HG03135 (cell line): ENCODE measurements at regions not wholly inside any gene's neighbourhood (a gene's known extent, or its start where the extent isn't known, plus 50 kb on each side); places are given as distances from the start of the nearest gene placed in this dataset.
"Not testable (repeated sequence)": the region's sequence is repeated elsewhere in the genome, so short reads cannot be mapped to it uniquely, and the experiment has no call there.

Source experiments
- ATAC-seq: cut with Tn5 transposase; IDR thresholded peaks from one replicate; pipeline ENCODE4 v1.9.1; 2021; ENCODE audit warnings: mild to moderate bottlenecking, moderate library complexity; ENCODE audit not compliant: unreplicated experiment

DNA sequence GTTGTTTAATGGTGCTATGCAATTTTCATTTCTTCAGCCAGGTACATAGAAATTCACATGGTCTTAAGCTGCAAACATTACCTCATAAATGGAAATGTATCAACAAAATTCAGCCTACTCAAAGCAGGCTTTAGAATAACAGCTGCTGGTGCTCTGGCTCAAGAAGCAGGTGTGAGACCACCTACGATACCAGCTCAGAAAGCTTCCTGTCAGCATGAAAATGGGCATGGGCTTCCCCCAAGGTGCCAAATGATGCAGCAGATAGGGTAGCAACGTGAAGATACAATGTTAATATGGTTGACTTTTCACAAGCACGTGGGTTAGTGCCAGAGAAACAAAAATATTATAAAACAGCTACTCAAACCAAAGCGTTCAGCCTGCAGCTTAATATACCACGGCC, 343.4 kb upstream of the PRICKLE1 start:
- ATAC-seq: no peak

DNA sequence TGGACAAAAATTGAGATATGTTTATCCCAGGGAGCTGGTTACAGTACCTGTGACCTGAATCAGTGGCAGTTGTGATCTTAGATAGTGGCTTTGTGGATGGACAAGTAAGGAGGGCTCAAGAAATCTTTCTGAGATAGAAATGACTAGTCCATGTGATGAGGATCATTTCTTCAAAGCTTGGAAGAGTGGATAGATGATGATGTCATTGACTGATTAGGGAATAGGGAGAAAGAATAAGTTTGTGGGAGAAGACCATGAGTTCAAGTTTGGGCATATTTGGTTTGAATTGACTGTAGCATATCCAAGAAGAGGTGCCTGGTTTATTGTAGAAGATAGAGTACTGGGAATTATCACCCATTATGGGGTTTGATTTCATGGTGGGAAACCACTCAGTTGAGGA, 336.7 kb upstream of the PRICKLE1 start:
- no peak for ATAC-seq

DNA sequence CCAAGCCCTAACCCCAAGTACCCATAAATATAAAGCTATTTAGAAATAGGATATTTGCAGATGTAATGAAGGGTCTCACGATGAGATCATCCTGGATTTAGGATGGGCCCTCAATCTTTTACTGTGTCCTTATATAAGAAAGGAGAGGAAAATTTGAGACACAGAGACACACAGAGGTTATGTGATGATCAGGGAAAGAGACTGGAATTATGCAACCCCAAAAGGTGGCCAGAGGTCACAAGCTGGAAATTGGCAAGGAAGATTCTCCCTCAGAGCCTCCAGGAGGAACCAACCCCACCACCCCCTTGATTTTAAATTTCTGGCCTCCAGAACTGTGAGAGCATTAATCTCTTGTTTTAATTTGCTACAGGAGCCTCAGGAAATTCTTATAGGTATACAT, 334.9 kb upstream of the PRICKLE1 start:
- no peak for ATAC-seq

DNA sequence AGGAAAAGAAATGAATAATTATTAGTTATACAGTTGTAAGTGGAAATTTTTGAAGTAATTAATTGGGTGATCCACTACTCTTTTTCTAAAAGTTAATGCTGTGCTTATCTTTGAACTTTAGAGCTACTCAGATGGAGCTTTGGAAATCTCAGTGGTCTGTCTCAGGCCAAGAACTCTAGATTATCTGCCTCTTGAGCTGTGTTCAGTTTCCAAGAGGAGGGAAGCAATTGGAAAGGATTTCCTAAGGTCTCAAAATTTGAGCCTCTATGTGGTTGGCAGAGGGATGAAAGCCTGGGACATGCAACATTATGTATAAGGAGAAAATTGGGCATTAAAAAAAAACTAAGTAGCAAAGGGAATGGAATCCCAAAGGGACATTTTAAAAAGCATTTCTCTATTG, 334.0 kb upstream of the PRICKLE1 start:
- no peak for ATAC-seq

DNA sequence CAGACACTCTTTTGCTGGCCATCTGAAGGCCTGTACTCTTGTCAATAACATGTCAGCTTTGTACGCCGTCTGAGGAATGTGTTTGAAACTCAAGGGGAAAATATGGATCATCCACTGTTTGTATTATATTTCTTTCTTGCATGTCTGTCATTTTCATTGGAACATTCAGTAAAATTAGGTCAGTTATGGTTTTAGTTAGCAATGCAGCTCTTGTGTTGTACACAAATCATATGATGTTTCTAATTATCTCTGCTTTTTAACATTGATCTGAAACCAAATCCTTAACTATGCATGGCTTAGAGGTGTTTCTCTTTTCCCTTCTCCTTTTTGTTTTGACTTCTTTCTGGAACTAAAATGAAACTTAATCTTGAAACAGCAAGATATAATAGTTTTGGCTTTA, 333.6 kb upstream of the PRICKLE1 start:
- no peak for ATAC-seq

DNA sequence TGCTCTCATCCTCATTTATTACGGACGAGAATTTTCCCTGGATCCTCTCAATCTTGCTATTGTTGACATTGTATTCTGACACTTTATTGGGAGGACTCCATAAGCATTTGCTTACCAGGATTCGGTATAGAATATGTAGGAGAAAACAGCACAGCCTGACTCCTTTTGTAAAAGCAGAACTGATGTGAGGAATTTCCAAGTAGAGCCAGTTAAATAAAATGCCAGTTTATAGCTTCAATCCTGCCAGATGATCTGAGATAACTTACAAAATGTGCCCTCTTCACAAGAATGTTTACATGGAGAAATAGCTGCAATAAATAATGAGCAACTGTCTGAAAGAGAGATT, 332.9 kb upstream of the PRICKLE1 start:
- ATAC-seq: no peak

DNA sequence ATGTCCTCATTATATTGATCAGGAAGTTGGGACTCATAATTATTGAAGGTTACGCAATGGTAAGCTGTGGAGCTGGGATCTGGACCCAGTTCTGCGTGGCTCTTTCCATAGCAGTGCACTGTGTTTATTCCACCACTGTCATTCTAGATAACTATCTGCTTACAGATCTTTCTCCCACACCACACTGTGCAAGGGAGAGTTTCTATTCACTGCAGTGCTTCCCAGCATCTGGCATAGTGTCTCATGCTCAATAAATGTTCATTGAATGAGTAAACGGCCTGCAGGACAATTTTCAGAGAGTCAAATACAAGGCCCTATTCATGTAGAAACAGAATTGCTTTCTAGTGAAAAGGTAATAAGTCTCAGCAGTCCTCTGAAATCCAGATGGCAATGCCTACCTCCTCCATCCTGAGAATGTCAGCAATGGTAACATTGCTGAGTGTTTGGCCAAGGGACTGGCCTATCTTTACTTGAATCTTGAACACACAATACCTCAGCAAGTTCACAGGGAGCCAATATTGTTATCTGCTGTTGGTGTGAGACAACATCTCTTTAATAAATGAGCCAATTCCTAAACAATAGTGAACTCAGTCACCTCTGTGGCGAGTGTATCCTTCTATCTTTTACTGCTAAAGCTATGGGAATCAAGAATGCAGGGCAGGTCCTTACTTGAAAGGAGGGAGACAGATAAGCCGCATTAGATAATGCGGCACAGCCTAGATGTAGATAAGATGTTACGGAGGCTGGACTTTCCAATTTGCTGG, 332.4 kb upstream of the PRICKLE1 start:
- no peak for ATAC-seq

DNA sequence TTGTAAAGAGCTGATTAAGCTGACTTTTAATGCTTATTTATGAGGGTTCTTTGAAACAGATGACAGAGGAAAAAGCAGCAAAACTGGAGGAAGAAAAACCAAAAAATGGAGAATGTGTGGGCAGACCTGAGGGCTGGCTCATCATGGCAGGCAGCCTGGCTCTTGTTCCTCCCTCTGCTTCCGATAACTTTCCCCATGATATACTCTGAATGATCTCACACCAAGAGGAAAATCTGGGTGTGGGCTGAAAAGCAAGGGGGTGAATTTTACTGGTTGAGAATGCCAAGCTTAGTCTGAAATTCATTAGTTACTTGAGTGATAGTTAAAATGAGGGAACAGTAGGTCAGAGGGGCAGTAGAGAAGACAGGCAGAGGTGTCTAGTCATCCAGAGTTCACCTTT, 330.1 kb upstream of the PRICKLE1 start:
- no peak for ATAC-seq

DNA sequence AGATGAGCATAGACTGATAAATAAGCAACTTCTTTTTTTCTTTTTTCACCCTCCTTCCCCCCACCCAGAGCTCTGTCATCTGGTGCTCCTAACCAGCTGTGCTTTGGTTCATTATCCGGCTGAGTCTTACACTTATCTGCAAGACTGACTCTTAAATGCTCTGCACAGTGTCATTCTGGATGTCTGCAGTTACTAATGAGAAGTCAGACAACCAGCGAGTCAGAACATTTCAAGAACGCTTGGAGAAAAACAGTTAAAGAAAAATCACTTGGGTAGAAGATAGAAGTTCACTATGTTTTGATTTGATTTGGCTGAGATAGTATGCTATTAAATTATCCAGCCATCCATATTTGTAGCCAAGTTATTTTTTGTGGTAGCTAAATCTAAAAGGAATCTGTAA, 328.9 kb upstream of the PRICKLE1 start:
- no peak for ATAC-seq

DNA sequence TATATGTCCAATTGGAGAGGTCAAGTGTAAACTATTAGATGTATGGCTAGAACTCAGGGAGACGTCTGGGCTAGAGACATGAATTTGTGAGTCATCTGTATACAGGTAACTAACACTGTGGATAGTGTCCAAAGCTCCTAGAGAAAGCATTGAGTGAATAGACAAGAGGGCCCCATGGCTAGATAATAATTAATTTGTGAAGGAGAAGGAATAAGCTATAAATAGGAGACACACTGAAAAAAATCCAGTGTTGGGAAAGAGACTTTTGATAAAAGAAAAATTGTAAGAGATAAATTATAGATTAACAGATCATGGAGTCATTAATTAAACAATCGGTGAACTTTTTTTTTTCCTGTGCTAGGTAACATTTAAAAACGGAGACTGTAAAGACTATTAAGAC, 326.6 kb upstream of the PRICKLE1 start:
- no peak for ATAC-seq

DNA sequence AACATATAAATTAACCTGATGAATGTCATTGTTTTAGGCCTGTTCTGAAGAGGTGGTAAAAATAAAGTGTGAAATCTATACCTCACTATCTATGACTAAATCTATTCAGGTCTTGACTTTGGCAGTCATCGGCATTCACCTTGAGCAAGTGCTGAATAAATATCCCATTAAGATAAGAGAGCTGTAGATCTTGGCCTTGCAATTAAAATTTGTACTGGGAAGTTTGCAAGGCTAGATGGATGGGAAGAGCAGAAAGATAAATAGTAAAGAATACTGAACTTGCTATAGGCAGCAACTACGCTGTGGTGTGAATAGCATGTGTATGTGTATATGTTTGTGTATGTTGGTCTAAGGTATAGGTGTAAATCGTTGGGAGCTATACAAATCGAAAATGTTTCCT, 325.9 kb upstream of the PRICKLE1 start:
- ATAC-seq: no peak

DNA sequence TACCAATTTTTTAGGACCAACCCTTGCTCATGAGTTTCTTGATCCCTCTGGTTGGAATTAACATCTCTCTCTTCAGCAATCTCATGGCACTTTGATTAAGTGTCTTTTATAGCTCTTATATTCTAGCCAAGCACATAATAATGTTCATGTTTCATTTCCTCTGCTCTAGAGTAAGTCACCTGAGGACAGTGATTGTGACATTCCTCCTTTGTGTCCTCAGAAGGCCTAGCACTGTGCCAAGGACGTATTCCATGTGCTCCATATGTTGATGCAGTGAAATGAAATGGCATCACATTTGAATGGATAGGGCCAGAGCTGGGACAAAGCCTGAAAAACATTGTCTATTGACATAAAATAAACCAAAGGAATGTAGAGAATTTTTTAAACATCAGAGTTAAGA, 322.8 kb upstream of the PRICKLE1 start:
- ATAC-seq: no peak

DNA sequence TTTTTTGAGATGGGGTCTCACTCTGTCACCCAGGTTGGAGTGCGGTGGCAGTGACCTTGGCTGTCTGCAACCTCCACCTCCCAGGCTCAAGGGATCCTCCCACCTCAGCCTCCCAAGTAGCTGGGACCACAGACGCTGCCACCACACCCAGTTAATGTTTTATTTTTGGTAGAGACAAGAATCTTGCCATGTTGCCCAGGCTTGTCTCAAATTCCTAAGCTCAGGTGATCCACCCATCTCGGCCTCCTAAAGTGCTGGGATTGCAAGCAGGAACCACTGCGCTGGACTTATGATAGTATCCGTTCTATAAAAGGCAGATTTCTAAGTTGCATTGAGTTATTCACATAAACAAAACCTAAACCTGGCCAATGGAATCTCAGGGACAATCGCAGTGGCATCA, 321.1 kb upstream of the PRICKLE1 start:
- ATAC-seq: no peak

DNA sequence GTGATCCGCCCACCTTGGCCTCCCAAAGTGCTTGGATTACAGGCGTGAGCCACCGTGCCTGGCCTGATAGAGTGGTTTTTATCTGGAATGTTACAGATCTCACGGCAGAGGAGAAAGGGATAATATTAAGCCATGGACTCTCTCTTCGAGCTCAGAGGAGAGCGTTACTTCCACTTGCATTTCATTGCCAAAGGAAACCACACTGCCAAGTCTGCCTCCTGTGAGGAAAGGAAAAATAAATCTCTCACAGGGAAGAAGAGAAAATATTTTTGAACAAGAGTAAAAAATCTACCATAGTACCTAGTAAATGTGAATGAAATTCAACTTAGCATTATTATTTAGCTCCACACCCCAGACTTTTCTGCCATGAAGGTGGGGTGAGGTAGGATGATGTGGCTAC, 319.2 kb upstream of the PRICKLE1 start:
- no peak for ATAC-seq

DNA sequence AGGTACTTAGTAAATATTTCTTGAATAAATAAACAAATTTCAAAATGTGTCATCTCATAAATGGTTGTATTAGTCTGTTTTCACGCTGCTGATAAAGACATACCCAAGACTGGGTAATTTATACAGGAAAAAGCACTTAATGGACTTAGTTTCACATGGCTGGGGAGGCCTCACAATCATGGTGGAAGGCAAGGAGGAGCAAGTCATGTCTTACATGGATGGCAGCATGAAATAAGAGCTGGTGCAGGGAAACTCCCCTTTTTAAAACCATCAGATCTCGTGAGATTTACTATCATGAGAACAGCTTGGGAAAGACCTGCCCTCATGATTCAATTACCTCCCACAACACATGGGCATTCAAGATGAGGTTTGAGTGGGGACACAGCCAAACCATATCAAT, 317.3 kb upstream of the PRICKLE1 start:
- ATAC-seq: not testable (repeated sequence)

DNA sequence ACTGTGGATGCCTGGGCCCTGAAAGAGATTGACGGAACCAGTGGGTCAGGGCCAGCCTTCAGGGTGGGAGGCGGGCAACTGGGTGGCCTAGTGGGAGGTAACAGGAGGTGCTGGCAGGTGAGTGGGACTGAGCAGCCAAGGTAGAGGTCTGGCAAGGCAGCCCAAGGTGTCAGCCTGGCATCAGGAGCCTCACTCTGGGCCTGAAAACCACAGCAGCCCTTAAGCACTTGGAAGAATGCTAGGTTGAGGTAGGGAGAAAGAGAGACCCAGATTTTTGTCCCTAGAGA, 315.8 kb upstream of the PRICKLE1 start:
- ATAC-seq: no peak

DNA sequence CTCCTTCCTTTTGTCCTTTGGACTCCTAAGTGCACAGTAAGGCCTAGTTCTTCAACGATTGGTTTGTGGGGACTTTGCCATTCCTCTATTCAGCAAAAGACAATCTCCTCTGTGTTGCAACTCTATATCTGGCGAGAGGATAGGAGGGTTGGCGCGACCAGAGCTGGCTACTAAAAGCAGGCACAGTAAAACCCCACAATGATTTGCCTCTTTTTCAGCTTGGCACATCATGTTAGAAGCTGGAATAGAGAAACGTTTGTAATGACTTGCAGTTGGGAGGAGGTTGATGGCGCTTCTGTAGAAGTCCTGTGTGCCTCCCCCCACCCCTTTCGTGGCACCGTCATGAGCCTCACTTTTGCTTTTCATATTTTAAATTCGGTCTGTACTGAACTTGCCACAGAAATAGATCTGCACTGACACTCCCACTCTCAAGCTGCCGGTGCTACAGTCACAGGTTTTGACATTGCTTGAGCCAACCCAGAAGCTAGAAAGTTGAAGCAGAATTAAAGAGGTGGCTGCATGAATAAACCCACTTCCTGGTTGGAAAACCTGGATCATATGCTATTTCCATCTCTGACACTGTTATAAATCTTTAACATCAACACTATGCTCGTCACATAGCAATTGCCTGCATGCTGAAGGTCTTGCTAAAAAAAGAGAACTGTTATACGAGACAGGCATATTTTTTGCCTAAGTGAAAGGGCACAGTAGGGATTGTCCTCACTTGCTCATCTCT, 315.3 kb upstream of the PRICKLE1 start:
- no peak for ATAC-seq

DNA sequence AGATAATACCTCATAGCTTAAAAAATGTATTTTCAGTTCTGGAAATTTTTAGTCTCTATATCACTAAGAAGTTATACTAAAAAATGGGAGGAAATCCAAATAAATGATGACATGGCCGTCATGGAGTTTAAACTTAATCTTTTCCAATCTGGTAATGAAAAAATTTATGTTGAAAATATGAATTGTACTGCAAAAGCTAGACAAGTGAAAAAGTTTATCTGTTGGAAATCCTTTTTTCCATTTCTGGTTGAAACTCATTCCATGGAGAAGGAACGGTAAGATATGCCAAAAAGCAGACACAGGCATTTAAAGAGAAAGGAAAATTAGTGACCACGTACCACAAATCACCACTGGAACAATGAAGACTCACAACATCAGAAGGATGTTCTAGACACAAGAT, 314.2 kb upstream of the PRICKLE1 start:
- ATAC-seq: no peak

DNA sequence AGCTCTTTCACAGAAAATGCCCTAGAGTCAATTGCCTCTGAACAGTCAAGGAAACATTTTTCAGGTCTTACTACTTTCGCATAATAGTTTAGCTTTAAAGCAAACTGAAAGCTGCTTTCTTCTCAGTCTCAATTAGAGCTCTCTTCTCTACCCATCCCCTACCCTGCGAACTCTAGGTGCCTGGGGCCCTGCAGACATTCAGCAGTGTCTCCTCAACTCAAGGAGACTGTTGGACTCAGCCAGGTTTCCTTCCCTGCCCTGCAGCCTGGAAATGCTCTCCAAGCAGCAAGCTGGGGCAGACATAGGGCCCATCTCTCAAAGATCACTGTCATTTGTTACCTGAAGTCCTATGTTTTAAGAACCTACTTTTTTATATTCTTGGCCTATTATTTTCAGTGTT, 312.5 kb upstream of the PRICKLE1 start:
- ATAC-seq: no peak

DNA sequence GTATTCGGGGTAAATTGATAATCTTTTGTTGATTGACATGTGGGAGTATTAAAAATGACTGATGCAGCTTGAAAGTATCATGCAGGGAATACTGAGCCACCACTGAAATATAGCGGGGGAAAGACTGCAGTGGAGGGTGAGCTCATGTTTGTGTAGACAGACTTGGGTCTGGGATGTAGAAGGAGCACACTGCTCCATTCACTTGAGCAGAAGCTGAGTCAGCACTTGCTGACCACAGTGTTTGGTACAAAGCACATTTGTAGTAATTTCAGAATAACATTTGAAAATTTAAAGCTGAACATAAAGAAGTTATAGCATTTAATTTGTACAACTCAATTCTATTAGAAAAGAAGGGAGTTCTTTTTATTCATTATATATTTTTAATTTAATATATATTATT, 304.3 kb upstream of the PRICKLE1 start:
- ATAC-seq: no peak

DNA sequence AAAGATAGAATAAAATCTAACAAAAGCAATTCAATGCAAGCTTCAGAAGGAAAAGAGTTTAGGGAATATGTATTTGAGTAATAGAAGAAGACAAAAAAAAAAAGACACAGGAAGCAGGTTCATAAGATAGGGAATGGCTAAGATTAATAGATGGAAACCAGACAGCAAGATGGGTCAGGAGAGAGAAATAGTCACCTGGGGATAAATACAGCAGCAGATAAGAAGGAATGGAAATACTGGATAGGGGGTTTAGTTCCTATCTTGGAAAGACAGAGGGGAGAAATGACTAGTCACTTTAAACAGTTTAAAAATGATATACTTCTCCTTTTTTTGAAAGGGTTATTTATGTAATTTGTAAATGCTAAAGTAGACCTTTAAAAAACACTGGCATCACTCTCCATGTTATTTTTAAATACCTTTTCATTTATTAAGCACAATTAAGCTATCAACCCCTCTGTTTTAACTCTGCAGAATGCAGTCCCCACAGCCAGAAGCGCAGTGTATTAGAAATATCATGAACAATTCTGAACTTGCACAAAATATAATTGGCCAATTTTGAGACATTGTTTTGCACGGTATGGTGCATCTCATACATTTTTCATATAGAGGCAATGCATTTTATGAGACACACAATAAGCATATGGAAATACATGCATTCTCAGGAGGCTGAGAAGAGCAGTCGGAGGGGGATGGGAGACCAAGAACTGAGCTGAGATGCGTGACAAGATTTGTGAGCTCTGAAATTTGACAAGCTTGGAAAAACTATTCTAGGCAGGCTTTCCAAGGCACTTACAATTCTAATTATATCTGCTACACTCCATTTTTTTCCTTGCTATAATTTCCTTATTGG, 303.4 kb upstream of the PRICKLE1 start:
- ATAC-seq: no peak

DNA sequence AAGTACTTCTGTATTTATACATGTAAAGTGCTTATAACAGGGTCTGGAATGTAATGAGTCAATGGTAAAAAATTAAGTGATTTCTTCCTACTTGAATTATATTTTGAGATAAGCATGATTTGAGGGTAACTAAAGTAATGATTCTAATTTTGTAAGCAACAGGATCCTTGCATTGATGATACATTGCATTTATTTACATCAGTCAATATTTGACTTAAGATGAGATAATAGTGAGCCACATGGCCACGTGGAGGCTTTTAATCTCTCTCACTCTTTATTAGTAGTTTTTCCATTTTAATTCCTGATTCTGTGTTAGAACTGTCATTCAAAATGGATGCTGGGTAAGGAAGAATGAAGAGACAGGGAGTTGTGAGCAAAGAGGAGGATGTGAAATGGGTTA, 298.1 kb upstream of the PRICKLE1 start:
- no peak for ATAC-seq
